Memory B cell (primary cell): ENCODE measurements at regions not wholly inside any gene's neighbourhood (a gene's known extent, or its start where the extent isn't known, plus 50 kb on each side); places are given as distances from the start of the nearest gene placed in this dataset.
"Not testable (repeated sequence)": the region's sequence is repeated elsewhere in the genome, so short reads cannot be mapped to it uniquely, and the experiment has no call there.

Experiments
- ATAC-seq: fragments of 150-1000 bp; cut with Tn5 transposase; 2 replicates; pipeline ENCODE4 v1.10.0; 2021; ENCODE audit warnings: low read depth, mild to moderate bottlenecking, moderate library complexity
- DNase-seq, 2 donors: peaks; one replicate each; pipeline ENCODE4 v3.0.0; 2022; ENCODE audit warnings: low spot score in 2 of 2
- H3K27ac Mint-ChIP-seq: one replicate; pipeline ENCODE4 v1.8.0; 2022; ENCODE audit warnings: mild to moderate bottlenecking, moderate library complexity, mixed read lengths
- H3K27me3 Mint-ChIP-seq: one replicate; pipeline ENCODE4 v1.8.0; 2022; ENCODE audit warnings: mixed read lengths
- H3K36me3 Mint-ChIP-seq: one replicate; pipeline ENCODE4 v1.8.0; 2022; ENCODE audit warnings: mild to moderate bottlenecking, mixed read lengths
- H3K4me1 Mint-ChIP-seq: one replicate; pipeline ENCODE4 v1.8.0; 2022; ENCODE audit warnings: mixed read lengths
- H3K4me3 Mint-ChIP-seq: one replicate; pipeline ENCODE4 v1.8.0; 2022; ENCODE audit warnings: mild to moderate bottlenecking, moderate library complexity, mixed read lengths
- H3K9me3 Mint-ChIP-seq: one replicate; pipeline ENCODE4 v1.8.0; 2022; ENCODE audit warnings: mixed read lengths

DNA sequence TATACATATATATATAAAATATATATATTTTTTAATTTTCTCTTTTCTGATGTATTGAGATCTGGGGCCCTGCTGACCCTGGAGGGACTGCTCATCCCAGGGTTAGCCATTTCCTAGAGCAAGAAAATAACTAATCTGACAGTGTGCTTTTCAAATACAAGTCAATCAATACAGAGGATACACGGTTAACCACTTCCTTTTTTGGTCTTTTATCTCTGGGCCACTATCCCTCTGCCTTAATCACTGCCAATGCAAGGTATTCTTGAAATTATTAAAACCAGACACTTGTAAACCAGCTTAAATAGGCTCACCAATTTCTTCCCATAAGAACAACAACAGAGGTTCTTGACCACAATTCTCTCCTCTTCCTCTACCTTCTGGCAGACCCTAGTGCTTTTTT, 133.6 kb downstream of the SPIN4 start:
- not testable (repeated sequence) for H3K9me3 Mint-ChIP-seq, ATAC-seq, H3K27me3 Mint-ChIP-seq, H3K27ac Mint-ChIP-seq, H3K4me1 Mint-ChIP-seq, H3K4me3 Mint-ChIP-seq, DNase-seq, H3K36me3 Mint-ChIP-seq

DNA sequence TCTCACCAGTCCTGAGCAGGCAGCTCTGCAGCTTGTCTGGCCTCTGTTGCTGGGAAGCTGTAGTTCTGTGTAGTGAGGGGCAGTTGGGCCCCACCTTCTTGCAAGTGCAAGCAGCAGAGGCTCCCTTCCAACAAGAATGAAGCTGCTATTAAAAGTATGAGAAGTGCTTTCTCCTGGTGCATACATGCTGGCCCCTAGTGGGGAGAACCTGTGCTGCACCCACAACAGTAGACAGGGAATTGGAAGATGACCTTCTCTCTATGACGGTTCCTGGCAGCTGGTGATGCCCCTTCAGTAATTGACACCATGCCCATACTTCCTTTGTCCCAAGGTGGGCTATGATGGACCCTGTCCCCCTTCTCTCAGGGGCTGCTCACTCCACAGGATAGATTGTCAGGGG, 141.5 kb downstream of the SPIN4 start:
- H3K27ac Mint-ChIP-seq, H3K36me3 Mint-ChIP-seq, ATAC-seq, H3K4me1 Mint-ChIP-seq, H3K4me3 Mint-ChIP-seq, H3K9me3 Mint-ChIP-seq, H3K27me3 Mint-ChIP-seq, DNase-seq: not testable (repeated sequence)

DNA sequence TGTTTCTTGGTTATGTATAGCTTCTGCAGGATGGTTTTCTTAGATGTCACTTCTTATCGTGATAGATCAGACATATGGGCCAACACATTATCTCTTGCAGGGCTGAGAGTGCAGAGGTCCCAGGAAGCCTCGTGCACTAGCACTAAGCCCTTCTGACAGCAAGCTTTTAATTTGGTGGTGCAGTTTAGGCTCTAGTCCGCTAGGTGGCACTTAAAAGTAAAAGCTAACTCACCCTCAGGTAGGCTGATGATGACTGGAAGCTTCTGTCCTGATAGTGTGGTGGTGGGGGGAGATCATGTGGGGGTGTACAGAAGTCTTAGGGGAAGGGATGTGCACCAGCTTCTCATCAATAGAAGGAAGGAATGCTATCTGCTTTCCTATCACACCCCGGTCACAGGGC, 142.0 kb downstream of the SPIN4 start:
- ATAC-seq, H3K9me3 Mint-ChIP-seq, H3K27me3 Mint-ChIP-seq, H3K4me1 Mint-ChIP-seq, H3K27ac Mint-ChIP-seq, DNase-seq, H3K4me3 Mint-ChIP-seq, H3K36me3 Mint-ChIP-seq: not testable (repeated sequence)

DNA sequence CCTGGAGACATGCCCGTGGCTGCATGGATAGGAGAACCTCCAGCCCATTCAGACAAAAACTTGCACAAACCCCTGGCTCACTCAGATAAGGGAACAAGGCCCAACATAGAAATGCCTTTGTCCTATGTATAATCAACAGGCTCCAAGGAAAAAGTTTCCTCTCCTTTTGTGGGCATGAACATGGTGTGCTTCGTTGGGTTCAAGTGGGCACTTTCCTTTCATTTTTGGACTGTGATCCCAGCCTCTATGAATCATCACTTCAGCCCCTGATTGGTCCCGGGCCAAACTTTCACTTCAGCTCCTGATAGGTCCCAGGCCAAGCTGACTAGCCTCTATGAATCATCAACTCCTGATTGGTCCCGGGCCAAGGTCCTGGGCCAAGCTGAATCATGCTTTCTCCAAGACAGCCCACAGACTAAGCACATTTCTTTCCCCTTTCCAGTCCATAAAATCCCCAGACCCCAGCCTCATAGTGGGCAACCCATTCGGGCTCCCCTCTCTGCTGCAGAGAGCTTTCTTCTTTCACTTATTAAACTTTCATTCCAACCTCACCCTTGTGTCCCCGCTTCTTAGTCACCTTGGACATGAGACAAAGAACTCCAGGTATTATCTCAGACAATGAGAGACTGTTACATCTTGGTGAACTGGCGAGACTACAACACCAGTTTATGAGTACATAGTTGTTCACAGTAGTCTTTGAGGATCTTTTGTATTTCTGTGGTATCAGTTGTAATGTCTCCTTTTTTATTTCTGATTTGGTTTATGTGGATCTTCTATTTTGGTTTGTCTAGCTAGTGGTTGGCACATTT, 146.7 kb downstream of the SPIN4 start:
- not testable (repeated sequence) for H3K4me1 Mint-ChIP-seq, H3K4me3 Mint-ChIP-seq, ATAC-seq, DNase-seq, H3K27me3 Mint-ChIP-seq, H3K27ac Mint-ChIP-seq, H3K9me3 Mint-ChIP-seq, H3K36me3 Mint-ChIP-seq

DNA sequence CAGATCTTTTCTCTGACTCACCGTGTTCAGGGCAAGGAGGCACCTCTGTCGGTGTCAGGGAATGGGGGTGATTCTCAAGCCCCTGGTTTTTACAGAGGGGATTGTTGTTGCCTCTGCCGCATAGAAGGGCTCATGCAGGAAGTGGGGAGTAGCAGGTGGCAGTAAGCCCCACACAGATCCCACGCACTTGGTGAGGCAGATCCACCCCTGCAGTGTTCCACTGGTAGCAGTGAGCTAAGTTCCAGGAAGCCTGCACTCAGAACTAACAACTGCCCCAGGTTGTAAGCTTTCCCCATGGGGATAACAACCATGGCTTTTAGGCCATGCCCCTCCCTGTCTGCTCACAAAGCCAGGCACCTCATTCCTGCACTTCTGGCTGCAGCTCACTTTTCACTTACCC, 149.1 kb downstream of the SPIN4 start:
- not testable (repeated sequence) for DNase-seq, H3K36me3 Mint-ChIP-seq, H3K4me3 Mint-ChIP-seq, H3K27me3 Mint-ChIP-seq, H3K9me3 Mint-ChIP-seq, H3K4me1 Mint-ChIP-seq, H3K27ac Mint-ChIP-seq, ATAC-seq

DNA sequence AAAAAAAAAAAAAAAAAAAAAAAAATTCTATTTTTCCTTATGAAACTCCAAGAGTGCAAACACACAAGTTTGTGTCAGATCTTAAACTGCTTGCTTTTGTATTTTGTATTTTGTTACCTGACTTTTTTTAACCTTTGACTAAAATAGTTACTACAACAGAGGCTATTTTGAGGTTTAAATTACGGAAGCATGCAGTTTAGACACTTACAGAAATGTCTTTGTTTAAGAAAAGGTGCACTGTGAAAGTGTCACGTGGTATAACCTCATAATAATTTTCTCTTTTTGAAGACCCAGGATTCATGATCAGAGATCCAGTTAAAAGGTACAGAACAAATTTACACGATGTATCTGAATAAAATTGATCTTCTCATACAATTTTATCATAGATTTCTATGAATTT, 152.4 kb downstream of the SPIN4 start:
- DNase-seq, H3K36me3 Mint-ChIP-seq, H3K9me3 Mint-ChIP-seq, H3K27ac Mint-ChIP-seq, H3K4me1 Mint-ChIP-seq, ATAC-seq, H3K27me3 Mint-ChIP-seq, H3K4me3 Mint-ChIP-seq: not testable (repeated sequence)

DNA sequence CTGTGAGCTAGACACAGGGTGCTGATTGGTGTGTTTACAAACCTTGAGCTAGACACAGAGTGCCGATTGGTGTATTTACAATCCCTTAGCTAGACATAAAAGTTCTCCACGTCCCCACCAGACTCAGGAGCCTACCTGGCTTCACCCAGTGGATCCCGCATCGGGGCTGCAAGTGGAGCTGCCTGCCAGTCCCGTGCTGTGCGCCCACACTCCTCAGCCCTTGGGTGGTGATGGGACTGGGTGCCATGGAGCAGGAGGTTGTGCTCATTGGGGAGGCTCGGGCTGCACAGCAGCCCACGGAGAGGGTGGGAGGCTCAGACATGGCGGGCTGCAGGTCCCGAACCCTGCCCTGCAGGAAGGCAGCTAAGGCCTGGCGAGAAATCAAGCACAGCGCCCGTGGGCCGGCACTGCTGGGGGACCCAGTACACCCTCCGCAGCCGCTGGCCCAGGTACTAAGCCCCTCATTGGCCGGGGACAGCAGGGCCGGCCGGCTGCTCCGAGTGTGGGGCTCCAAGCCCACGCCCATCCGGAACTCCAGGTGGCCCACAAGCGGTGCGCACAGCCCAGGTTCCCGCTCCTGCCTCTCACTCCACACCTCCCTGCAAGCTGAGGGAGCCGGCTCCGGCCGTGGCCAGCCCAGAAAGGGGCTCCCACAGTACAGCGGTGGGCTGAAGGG, 158.6 kb downstream of the SPIN4 start:
- H3K27ac Mint-ChIP-seq, H3K9me3 Mint-ChIP-seq, H3K27me3 Mint-ChIP-seq, H3K4me1 Mint-ChIP-seq, DNase-seq, H3K36me3 Mint-ChIP-seq, H3K4me3 Mint-ChIP-seq, ATAC-seq: not testable (repeated sequence)

DNA sequence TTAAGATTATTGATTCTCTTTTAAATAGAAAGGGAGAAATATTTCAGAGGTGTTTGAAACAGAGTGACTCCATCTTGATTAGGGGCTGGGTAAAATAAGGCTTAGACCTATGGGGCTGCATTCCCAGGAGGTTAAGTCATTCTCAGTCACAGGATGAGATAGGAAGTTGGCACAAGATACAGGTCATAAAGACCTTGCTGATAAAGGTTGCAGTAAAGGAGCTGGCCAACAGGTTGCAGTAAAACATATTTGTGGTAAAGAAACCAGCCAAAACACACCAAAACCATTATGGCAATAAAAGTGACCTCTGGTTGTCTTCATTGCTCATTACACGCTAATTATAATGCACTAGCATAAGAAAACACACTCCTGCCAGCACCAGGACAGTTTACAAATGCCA, 165.0 kb downstream of the SPIN4 start:
- H3K27ac Mint-ChIP-seq, result no peak overlapping the region
- no peak for ATAC-seq

DNA sequence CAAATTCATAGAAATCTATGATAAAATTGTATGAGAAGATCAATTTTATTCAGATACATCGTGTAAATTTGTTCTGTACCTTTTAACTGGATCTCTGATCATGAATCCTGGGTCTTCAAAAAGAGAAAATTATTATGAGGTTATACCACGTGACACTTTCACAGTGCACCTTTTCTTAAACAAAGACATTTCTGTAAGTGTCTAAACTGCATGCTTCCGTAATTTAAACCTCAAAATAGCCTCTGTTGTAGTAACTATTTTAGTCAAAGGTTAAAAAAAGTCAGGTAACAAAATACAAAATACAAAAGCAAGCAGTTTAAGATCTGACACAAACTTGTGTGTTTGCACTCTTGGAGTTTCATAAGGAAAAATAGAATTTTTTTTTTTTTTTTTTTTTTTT, 171.3 kb downstream of the SPIN4 start:
- not testable (repeated sequence) for H3K27ac Mint-ChIP-seq, H3K4me3 Mint-ChIP-seq, H3K27me3 Mint-ChIP-seq, ATAC-seq, H3K9me3 Mint-ChIP-seq, H3K4me1 Mint-ChIP-seq, DNase-seq, H3K36me3 Mint-ChIP-seq

More for the DNA sequence above, 165.0 kb downstream of the SPIN4 start:
- H3K9me3 Mint-ChIP-seq, result no peaks in the 10 kb centered on the region
- no peak overlapping the region for H3K4me3 Mint-ChIP-seq
- H3K4me1 Mint-ChIP-seq, result no peaks in the 10 kb centered on the region
- DNase-seq, result no peak
- H3K36me3 Mint-ChIP-seq, result peaks cover 1% of the 10 kb centered on the region
- H3K27me3 Mint-ChIP-seq, result no peaks in the 10 kb centered on the region

DNA sequence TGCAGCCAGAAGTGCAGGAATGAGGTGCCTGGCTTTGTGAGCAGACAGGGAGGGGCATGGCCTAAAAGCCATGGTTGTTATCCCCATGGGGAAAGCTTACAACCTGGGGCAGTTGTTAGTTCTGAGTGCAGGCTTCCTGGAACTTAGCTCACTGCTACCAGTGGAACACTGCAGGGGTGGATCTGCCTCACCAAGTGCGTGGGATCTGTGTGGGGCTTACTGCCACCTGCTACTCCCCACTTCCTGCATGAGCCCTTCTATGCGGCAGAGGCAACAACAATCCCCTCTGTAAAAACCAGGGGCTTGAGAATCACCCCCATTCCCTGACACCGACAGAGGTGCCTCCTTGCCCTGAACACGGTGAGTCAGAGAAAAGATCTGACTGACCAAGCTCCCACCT, 174.6 kb downstream of the SPIN4 start:
- not testable (repeated sequence) for ATAC-seq, H3K9me3 Mint-ChIP-seq, H3K27me3 Mint-ChIP-seq, H3K27ac Mint-ChIP-seq, H3K4me1 Mint-ChIP-seq, H3K36me3 Mint-ChIP-seq, H3K4me3 Mint-ChIP-seq, DNase-seq

DNA sequence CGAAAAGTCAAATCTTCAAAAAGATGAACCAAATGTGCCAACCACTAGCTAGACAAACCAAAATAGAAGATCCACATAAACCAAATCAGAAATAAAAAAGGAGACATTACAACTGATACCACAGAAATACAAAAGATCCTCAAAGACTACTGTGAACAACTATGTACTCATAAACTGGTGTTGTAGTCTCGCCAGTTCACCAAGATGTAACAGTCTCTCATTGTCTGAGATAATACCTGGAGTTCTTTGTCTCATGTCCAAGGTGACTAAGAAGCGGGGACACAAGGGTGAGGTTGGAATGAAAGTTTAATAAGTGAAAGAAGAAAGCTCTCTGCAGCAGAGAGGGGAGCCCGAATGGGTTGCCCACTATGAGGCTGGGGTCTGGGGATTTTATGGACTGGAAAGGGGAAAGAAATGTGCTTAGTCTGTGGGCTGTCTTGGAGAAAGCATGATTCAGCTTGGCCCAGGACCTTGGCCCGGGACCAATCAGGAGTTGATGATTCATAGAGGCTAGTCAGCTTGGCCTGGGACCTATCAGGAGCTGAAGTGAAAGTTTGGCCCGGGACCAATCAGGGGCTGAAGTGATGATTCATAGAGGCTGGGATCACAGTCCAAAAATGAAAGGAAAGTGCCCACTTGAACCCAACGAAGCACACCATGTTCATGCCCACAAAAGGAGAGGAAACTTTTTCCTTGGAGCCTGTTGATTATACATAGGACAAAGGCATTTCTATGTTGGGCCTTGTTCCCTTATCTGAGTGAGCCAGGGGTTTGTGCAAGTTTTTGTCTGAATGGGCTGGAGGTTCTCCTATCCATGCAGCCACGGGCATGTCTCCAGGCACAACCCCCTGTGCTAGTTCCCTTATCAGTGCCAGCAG, 177.1 kb downstream of the SPIN4 start:
- not testable (repeated sequence) for H3K4me3 Mint-ChIP-seq, DNase-seq, H3K27ac Mint-ChIP-seq, H3K27me3 Mint-ChIP-seq, ATAC-seq, H3K36me3 Mint-ChIP-seq, H3K4me1 Mint-ChIP-seq, H3K9me3 Mint-ChIP-seq

DNA sequence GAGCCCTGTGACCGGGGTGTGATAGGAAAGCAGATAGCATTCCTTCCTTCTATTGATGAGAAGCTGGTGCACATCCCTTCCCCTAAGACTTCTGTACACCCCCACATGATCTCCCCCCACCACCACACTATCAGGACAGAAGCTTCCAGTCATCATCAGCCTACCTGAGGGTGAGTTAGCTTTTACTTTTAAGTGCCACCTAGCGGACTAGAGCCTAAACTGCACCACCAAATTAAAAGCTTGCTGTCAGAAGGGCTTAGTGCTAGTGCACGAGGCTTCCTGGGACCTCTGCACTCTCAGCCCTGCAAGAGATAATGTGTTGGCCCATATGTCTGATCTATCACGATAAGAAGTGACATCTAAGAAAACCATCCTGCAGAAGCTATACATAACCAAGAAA, 181.7 kb downstream of the SPIN4 start:
- H3K4me3 Mint-ChIP-seq, ATAC-seq: not testable (repeated sequence)

DNA sequence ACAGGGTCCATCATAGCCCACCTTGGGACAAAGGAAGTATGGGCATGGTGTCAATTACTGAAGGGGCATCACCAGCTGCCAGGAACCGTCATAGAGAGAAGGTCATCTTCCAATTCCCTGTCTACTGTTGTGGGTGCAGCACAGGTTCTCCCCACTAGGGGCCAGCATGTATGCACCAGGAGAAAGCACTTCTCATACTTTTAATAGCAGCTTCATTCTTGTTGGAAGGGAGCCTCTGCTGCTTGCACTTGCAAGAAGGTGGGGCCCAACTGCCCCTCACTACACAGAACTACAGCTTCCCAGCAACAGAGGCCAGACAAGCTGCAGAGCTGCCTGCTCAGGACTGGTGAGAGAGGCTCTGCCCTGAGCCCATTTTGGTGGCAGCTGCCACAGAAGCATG, 182.2 kb downstream of the SPIN4 start:
- DNase-seq, H3K27me3 Mint-ChIP-seq, ATAC-seq, H3K36me3 Mint-ChIP-seq, H3K27ac Mint-ChIP-seq, H3K4me1 Mint-ChIP-seq, H3K9me3 Mint-ChIP-seq, H3K4me3 Mint-ChIP-seq: not testable (repeated sequence)

More for the DNA sequence above, 181.7 kb downstream of the SPIN4 start:
- not testable (repeated sequence) for H3K36me3 Mint-ChIP-seq, H3K9me3 Mint-ChIP-seq, H3K27ac Mint-ChIP-seq, H3K4me1 Mint-ChIP-seq, DNase-seq, H3K27me3 Mint-ChIP-seq

DNA sequence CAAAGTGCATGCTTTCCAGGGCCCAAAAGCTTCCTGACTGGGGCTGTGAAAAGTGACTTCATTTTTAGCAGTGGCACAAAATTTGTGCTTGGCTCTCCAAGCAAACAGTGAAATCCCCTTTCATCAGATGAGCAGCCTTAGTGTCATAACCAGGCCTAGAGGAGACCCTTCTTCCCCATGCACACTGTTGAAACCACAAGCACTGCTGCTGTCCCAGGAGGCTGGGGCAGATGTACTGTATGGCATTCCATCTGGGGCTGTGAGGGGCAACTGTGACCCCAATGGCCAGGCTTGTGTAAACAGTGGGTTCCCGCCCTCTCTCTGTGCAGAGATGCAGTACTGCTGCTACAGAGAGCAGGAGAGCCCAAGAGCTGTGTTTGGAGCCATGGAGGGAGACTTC, 184.1 kb downstream of the SPIN4 start:
- H3K36me3 Mint-ChIP-seq, H3K9me3 Mint-ChIP-seq, H3K27ac Mint-ChIP-seq, ATAC-seq, H3K4me1 Mint-ChIP-seq, H3K27me3 Mint-ChIP-seq, DNase-seq, H3K4me3 Mint-ChIP-seq: not testable (repeated sequence)
